ENCODE measurements at regions not wholly inside any gene's neighbourhood (a gene's known extent, or its start where the extent isn't known, plus 50 kb on each side); places are given as distances from the start of the nearest gene placed in this dataset.

- DNase-seq (ENCODE audit: low read depth): no peak
Measured at GRCh38 chr2:241943209-241943850, 73.8 kb downstream of the RTP5 start.

- DNase-seq (ENCODE audit: low read depth): no peak
Measured at GRCh38 chr2:241943961-241944575, 74.5 kb downstream of the RTP5 start.

GRCh38 chr2:241944821-241945220, 75.3 kb downstream of the RTP5 start:
- no peak for DNase-seq (ENCODE audit: low read depth)

DNA sequence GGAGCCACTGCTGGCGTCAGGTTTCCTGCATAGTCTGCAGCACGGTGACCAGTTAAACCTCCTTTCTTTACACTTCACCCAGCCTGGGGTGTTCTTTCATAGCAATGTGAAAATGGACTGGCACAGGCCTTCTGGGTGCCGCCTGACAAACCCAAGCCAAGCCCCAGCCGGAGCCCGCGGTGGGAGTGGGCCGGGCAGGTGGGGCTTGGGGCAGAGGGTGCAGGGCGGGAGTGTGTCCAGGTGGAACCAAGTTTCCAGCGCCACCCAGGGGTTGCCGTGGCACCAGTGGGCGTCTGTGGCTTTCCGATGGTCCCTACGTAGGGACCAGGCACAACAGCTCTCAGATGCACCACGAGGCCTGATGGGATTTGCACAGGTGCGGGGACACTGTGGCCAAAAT, 75.8 kb downstream of the RTP5 start:
- DNase-seq (ENCODE audit: low read depth): no peak

- no peak for DNase-seq (ENCODE audit: low read depth)
Measured at GRCh38 chr2:241945803-241946202, 76.3 kb downstream of the RTP5 start.

GRCh38 chr2:241946306-241947003, 76.9 kb downstream of the RTP5 start:
- DNase-seq (ENCODE audit: low read depth): no peak

DNA sequence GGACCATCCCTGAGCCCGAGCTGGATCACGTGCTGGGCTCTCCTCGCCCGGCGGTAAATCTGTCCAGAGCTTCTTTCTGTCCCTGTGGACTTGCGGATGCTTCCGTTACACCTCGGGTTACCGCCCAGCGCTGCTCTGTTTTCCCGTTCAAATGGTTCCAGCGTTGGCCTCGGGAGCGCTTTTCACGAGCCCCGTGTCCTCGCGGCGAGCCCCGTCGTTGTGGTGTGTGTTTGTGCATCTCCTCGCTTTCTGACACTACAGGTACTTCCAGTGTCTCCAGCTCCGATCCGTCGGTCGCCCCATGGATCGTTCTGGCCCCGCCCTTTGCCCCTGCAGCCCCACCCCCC, 77.4 kb downstream of the RTP5 start:
- no peak for DNase-seq (ENCODE audit: low read depth)

- no peak for DNase-seq (ENCODE audit: low read depth)
Measured at GRCh38 chr2:241947401-241947800, 77.9 kb downstream of the RTP5 start.

- DNase-seq (ENCODE audit: low read depth): no peak
Measured at GRCh38 chr2:241947876-241948275, 78.3 kb downstream of the RTP5 start.

DNA sequence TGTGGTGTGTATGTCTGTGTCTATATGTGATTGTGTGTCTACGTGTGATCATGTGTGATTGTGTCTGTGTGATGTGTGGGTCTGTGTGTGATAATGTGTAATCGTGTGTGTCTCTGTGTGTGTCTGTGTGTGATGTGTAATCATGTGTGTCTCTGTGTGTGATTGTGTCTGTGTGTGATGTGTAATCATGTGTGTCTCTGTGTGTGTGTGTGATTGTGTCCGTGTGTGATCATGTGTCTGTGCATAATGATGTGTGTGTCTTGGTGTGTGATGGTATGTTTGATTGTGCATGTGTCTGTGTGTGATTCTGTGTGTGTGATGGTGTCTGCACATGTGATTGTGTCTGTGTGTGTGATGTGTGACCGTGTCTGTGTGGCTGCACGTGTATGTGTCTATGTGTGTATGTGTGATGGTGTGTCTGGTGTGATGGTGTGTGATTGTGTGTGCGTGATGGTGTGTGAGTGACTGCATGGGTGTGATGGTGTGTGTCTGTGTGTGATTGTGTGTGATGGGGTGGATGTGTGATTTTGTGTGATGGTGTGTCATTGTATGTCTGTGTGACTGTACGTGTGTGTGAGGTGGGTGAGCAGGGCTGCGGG, 78.9 kb downstream of the RTP5 start:
- no peak for DNase-seq (ENCODE audit: low read depth)

DNA sequence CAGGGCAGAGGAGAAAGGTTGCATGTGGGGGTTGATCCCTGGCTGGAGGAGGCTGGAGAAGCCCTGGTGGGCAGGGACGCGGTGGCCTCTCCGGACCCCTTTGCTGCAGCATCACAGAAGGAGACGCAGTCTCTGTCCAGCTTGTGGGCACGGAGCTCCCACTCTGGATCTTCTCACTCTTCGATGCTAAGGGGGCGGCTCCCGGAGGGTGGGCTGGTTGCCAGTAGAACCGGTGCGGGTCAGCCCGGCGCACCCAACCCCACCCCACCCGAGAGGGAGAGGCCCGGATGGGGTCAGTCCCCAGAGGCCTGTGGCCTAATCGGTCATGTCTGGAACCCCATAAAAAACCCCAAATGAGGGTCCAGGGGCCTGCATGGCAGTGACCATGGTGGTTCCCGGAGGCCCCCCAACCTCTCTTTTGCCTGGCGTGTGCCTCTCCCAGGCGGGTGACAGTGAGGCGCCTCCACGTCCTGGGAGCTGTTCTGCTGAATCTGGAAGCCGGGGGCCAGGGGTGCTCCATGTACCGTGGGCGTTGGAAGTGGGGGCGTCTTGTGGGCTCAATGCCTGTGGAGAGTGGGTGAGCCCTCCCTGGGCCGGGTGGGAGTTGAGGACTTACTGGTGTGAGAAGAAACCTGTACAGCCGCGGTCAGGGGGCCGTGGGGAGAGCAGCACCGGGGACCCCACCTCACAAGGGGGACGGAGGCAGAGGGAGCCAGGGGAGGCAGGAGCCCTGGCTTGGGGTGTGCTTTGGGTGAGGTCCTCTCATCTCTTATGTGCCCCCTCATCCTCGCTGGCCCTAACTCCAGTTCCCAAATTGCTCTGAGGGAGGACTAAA, 79.6 kb downstream of the RTP5 start:
- no peak for DNase-seq (ENCODE audit: low read depth)

DNA sequence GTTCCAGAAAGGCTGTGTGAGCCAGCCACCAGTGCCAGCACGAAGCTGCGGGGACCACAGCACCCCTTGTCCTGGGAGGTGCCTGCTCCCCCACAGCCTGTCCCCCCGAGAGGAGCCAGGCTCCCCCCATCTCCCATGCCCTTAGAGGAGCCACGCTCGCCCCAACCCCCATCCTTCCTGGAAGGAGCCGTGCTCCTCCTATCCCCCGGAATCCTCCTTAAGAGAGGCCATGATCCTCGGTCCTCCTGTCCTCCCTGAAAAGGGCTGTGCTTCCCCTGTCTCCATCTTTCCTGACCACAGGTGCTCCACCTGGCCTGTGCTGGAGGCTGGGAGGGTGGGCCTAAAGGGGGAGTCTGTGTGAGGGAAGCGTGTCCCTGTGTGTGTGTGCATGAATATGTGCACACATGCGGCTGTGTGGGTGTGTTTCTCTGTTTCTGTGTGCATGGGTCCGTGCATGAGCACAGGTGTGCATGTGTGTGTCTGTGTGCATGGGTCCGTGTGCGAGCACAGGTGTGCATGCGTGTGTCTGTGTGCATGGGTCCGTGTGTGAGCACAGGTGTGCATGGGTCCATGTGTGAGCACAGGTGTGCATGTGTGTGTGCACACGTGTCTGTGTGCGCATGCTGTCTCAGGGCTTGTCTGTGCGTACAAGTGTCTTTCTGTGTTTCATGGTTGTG, 80.3 kb downstream of the RTP5 start:
- DNase-seq (ENCODE audit: low read depth): no peak

DNA sequence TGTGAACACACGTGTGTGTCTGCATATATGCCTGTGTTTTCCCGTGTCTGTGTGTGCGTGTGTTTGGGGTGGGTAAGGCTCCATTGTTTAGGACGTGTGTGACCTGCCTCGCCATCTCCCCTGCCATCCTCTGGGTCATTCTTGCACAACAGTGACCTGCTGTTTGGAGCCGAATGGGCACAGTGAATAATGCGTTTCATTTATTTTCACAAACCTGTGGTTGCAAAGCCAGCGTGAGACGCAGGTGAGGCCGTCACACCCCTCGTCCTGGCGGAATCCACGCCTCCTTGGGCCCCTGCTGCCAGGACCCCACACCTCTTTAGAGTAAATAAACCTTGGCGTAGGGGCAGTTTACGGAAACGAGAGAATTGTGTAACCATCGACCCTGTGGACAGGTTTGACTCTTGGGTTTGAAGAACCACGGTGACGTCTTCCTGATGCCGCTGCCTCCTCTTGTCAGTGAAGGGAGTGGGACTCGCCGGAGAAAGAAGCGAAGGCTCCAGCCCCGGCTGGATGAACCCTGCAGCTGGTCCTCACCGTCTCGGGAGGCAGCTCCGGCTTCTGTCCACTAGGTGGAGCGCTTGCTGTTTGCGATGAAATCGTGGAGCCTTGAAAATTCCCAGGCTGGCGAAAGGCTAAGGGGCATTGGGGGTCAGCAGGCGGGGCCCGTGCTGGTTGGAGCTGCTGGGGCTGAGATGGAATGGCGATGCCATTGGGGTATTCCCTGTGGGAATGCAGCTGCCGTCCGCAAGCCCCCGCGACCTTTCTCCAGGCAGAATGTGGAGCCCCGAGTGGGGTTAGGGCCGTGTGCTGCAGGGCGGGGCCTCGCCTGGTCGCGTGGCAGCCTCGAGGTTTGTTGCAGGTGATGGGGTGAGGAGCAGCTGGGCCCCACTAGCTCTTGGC, 81.1 kb downstream of the RTP5 start:
- peak; percentile 32 for DNase-seq (ENCODE audit: low read depth)

DNA sequence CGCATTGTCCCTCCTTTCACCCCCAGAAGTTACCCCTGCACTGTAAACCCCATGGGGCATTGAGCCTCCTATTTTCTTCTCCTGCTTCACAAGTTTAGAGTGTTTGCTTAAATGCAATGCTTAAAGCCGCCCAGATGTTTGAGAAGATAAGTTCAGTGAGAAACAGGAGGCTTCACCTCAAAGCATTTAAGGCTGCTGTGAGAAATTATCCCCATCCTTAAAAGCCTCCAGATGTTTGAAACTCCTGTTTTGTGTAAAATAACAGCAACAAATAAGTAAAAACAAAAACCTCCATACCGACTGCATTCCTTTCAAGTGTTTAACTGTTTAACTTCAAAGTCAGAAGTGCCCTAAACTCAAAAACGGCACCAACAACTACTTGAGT, 81.8 kb downstream of the RTP5 start:
- no peak for DNase-seq (ENCODE audit: low read depth)

GRCh38 chr2:241951920-241952319, 82.4 kb downstream of the RTP5 start:
- no peak for DNase-seq (ENCODE audit: low read depth)

GRCh38 chr2:241952816-241953215, 83.3 kb downstream of the RTP5 start:
- DNase-seq (ENCODE audit: low read depth): no peak

DNA sequence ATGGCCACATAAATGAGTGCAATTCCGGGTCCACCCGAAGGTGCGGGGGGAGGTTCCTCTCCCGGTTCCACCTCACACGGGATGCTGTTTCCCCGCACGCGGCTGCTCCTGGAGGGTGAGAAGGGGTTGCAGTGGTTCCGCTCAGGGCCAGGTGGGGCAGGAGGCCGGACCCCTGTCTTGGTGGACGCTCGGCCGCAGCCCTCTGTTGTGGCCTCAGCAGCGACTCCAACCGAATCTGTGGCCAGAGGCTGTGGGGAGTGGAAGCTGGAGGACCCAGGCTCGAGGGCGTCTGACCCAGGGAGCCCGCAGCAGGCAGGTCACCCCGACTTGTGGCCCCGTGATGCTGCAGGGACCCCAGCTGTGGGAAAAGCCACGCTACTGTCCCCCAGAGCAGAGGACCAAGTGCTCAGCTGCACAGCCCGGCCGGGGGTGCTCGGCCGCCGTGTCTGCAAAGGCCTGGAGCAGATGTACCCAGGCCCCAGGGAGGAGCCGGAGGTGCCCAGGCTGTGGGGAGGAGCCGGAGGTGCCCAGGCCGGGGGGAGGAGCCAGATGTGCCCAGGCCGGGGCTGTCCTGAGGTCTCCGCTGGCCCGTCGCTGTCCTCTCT, 83.9 kb downstream of the RTP5 start:
- DNase-seq (ENCODE audit: low read depth): no peak

- DNase-seq (ENCODE audit: low read depth): no peak
Measured at GRCh38 chr2:241956521-241957110, 87.1 kb downstream of the RTP5 start.

- no peak for DNase-seq (ENCODE audit: low read depth)
Measured at GRCh38 chr2:241957276-241957675, 87.7 kb downstream of the RTP5 start.
